HG03103 (cell line): ENCODE measurements at regions not wholly inside any gene's neighbourhood (a gene's known extent, or its start where the extent isn't known, plus 50 kb on each side); places are given as distances from the start of the nearest gene placed in this dataset.

ENCODE experiments used
- ATAC-seq: cut with Tn5 transposase; IDR thresholded peaks from one replicate; pipeline ENCODE4 v1.9.1; 2021; ENCODE audit warnings: low read depth; ENCODE audit not compliant: unreplicated experiment

DNA sequence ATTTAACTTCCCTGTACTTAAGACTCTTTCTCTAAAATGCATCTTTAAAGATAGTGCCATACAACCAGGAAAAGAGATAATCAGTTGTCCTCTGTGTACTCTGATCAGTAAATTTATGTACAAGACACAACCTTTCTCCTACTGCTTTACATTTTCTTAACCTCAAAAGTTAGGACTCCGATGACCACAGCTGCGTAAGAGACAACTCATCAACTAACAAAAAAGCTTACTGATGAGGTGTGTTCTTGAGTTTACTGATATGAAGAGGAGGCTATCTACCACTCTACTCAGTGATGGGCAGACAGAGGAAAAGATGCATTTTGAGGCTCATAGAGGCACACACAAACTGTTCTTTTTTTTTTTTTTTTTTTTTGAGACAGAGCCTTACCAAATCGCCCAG lies 71.4 kb upstream of the HIF1A start:
- no peak for ATAC-seq

DNA sequence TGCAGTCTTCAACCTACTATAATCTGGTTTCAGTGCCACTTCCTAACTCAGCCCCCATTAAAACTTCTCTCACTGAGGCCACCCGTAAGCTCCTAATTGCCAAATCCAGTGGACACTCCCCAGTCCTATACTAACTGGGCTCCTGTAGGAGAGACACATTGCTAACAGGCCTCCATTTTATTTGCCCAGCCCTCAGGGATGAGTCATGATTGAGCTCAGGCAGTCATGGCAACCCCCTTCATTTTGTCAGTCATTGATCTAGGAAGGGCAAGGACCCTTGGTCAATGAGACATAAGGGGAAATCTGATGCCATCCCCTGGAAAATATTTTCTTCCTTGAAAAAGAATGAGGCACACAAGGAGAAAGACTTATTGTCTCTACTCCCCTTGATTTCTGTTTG lies 70.1 kb upstream of the HIF1A start:
- no peak for ATAC-seq

DNA sequence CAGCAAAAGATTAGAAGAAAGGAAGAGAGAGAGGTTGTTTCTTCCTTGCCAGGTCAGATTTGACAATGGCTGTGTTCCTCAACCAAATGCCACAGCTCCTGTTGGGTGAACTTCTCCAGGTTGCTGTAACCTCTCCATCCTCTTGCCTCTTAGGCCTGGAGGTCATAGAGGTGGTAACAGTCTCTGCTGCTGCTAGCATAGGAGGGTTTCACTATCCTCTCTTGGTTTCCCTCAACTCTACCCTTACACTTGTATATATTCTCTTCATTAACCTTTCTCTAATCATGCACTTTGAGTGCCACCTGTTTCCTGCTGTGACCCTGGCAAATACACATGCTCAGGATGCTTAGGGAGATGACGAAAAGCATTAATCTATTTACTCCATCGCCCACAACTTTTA lies 67.7 kb upstream of the HIF1A start:
- no peak for ATAC-seq

DNA sequence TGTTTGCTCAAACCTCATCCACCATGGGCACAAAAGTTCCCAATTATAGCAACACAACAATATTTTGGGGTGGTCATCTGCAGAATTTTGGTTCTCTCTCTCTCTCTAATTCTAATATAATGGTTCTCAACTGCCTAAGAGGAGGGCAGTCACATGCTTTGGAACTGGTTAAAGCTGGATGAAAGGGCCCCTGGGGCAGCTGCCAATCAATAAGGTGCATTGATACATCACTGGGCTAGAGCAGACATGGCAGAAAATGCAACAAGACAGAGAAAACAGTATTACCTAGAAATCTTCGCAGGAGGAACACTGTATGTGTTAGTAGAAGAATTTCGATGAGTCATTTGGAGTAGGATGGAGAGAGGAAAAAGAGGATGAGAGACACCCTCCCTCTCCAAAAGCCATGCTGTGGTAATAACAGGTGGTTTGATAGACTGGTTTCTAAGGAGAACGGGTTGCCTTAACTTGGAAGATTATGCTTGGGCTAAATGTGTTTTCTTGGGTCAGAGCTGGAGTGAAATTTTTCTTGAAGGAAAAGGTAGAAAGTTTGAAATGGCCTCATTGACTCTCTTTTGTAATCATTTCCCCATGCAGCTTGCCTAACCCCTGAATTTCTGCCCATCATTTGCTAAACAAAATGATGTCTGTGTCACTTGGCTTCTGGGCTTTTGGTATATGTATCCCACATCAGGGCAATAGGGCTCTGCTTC lies 67.1 kb upstream of the HIF1A start:
- no peak for ATAC-seq

DNA sequence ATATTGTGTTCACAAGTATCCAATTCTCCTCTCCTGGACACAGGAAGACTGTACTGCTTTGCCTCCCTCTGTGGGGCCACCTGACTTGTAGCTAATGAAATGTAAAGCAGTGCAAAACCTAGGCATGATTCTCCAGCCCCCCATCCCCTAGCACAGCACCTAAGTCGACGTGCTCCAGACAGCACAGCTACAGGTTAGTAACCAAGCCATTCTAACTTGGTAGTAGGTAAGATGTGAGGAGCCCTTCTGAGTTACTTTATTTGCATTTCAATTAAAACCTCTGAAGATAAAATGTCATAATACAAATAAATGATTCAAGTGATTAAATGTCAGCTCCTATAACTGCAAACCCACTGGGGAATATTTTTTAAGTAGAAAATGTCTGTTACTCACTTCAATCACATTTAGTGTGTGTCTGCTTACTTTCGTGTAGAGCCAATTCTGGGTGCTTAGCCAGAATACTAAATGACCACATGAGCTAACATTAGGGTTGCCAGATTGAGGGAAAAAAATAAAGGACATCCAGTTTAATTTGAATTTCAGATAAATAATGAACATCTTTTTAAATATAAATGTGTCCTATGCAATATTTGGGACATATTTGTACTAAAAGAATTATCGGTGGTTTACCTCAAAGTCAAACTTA lies 64.8 kb upstream of the HIF1A start:
- no peak for ATAC-seq

DNA sequence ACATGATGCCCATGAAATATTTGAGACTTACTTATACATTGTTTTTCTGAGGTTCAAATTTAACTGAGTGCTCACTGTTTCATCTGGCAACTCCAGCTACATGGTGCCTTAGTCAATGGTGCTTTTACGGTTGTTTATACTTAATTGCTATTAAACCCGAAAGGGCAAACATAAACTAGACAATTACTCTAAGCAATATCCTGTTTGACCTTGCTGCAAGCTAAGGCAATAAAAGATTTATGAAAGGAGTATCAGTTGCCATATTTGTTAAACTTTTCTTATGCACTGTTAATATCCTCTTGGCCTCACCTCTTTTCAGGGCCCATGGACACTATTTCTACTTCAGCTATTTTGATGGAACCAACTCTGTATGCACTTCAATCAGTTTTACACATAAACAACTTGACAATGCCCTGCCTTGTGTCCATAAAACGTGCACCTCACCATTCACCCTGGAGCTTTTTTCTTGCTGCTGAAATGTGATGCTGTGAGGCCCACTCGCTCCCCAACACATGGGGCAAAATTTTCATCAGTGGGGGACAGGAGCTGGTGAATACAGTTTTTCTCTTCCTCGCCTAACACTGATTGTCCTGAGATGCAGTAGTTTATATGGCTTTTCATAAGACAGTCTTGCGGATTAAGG lies 64.1 kb upstream of the HIF1A start:
- no peak for ATAC-seq

DNA sequence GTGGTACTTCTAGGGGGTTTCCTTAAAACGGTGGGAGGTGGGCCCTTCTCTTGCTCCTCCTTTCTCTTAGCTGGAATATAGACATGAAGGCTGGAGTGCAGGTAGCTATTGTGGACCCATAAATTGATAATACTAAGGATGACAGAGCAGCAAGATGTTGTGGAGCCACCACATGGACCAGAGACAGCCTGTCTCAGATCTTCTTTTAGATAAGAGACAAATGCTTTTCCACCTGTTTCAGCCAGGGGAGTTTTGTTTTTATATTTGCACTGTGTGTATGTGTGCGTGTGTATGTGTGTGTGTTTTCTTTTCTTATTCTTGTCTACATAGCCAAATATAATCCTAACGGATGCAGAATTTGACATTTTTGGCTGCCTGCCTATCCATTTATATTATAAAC lies 62.9 kb upstream of the HIF1A start:
- ATAC-seq, result no peak

DNA sequence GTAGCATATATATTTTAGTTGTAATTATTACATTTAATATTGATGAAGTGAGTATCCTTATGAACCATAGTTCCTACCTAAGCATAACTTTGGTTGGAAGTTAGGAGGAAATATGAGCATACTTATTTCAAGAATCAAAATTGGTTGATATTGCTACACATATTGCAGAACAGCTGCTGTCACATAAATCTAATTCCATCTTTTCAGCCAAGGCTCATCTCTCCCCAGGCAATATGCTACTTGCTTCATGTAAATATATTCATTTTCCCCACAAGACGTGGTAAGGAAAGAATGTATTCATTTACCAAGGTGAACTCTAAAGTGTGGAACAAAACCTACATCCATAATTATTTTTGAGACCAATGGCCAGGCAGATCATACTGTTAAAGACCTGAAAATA lies 62.5 kb upstream of the HIF1A start:
- no peak for ATAC-seq

DNA sequence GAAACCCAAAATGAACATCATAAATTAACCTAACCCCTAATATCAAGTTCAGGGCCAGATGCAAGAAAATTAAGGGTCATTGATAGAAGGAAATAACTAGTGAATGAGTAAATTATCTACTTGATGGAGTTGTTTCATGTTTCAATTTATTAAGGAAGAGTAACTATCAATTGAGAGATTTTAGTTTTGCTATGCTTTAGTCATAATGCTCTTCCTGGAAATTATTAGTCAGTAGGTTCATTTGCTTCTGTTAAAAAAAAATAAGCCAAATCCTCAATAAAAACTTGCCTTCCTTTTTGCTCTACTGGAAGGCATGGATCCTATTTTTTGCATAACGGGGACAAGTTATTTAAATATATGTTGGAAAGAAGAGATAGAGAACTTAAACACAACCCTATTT lies 59.0 kb upstream of the HIF1A start:
- ATAC-seq, result no peak

DNA sequence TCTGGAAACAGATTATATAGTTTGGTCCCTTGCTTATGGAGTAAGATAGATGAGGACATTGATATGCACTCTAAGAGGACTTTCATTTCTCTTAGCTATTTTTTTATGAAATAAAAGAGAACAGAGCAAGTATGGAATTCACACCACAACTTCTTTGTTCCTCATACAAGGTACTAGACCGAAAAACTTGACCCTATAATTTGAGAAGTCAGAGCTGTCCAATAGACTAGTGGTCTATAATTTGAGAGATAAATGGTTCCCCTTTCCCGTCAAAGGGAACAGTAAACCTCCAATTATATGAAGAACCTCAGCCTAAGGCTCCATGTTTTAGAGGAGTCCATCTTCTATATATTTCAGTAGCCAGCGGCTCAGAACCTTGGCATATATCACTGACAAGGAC lies 58.5 kb upstream of the HIF1A start:
- no peak for ATAC-seq

DNA sequence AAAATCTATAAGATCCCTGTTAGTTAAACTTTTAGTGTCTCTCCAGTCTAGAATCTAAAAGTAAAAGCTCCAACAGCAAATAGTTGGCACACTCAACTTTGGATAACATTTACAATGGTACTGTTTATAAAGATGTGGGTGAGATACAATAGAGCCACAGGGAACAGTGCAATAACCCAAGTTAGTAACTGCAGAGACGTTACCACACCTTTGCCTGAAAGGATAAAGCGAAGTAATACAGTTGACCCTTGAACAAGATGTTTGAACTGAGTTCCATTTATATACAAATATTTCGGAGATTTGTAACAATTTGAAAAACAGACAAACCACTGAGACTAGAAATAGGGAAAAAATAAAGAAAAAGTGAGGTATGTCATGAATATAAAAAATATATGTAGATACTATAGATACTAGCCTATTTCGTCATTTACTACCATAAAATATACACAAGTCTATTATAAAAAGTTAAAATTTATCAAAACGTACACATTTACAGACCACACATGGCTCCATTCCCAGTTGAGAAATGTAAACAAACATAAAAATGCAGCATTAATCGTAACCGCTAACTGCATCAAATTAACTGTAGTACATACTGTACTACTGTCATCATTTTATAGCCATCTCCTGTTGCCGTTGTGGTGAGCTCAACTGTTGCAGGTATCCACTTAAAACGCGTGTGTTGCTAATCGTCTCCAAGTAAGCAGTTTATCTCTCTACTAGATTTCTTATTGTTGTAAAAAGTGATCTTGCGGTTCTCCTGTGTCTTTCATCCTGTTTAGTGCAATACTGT lies 56.5 kb upstream of the HIF1A start:
- no peak for ATAC-seq

DNA sequence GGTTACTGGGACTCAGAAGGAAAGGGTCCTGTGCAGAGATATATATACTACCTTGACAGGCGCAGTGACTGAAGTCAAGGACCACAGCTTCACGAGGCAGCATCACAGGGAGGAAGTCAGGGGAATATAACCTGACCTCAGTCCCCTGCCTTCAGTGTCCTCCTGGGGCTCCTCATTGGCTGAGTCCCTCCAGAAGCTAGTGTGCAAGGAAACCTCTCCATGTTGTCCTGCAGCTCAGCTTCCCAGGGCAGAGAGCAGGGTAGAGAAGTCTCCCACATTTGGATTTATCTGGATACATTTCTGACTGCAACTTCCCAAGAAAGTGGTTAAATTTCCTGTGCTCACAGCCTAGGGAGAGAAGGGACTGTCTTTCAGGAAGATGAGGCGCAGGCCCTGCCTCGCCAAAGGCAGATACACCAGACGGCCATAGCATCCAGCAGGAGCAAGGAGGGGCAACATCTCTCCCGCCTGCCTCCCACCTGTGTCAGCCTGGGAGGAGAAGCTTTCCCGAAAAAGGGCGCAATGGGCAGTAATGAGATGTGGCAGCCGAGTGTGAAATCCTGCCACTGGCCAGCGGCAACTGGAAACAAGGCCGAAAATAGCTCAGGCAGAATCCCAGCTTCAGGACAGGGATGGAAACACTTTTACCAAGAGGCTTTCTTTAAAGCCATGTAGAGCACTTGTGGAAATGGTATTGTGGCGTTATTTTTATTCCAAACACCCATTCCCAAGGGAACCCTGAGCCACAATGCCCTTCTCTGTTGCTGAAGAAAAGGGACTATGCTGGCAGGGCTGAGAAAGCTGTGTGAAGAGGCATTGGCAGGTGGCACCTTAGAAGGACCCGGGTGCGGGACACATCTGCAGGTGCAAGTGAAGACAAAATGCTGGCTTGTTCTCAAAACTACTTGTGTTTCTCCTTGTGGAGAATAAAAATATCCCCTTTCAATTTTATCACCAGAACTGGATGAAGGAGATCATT lies 54.9 kb upstream of the HIF1A start:
- ATAC-seq, result no peak

DNA sequence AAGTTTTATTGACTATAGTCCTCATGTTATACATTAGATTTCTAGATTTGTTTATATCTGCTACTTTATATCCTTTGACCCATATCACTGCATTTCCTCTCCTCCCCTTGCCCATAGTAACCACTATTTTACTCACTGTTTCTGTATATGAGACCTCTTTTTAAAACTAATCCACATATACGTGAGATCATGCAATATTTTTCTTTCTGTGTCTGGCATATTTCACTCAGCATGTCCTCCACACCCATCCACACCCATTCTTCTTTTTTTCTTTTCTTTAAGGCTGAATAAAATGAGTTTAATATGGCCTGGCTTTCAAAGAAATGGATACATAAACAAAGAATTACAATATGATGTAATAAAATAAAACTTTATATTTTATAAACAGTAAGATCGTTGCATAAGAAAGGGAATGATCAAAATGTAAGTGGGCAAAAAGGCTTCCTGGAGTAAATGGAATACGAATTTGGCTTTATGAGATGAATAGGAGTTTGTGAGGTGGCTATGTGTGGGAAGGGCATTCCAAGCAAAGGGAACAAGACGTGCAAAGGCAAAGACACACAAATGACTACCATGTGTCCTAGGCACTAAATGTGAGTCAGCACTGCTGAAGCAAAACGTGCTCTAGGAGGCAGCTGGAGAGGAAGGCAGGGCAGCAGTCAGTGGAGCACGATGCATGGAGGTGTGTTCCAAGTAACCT lies 53.2 kb upstream of the HIF1A start:
- no peak for ATAC-seq

DNA sequence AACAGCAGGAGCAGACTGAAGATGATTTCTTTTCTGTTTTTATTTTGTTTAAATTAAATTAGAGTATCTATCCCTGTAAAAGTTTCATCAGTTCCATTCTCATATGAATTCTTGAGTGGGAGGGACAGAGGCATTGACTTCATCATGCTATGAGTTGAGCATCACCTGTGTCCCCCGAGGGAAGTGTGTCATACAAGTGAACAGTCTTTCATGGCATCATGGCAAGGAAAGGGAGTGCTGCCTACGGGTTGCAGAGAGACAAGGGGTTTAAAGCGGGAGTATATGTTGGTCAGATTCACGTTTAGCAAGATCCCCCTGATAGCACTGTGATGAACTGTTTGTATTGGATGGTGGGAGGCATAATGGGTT lies 52.7 kb upstream of the HIF1A start:
- no peak for ATAC-seq

DNA sequence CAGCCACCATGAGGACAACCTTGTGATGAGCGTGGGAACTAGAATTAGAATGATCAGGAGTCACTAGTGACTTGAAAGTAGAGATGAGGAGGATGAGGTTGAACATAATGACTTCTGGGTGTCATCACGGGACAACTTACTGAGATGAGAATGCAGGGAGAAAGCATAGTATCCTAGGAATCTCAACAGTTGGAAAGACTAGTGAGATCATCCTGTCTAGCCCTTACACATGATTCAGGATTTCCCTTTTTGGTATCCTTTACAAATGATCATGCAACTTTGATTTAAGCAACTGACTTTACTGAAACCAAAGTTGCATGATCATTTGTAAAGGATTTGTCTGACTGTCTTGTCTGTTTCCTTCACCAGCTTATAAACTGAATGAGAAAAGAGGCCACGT lies 51.8 kb upstream of the HIF1A start:
- ATAC-seq, result no peak

DNA sequence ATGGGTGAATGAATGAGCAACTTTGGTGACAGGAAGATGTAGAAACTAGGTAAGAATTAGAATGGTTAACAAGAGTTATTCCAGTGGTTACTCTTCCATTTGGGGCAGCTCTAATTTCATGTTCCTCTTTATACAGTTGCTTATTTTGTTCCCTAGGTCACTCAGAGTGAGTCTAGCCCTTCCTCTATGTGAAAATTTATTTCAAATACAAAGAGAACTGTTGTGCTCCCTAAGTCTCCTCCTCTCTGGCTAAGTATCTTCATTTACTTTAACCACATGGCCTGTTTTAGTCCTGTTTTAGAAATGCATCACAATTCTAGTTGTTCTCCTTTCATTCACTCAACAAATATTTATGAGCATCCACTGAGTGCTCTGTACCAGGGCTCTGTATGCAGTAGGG lies 51.1 kb upstream of the HIF1A start:
- ATAC-seq, result peak; percentile 15

DNA sequence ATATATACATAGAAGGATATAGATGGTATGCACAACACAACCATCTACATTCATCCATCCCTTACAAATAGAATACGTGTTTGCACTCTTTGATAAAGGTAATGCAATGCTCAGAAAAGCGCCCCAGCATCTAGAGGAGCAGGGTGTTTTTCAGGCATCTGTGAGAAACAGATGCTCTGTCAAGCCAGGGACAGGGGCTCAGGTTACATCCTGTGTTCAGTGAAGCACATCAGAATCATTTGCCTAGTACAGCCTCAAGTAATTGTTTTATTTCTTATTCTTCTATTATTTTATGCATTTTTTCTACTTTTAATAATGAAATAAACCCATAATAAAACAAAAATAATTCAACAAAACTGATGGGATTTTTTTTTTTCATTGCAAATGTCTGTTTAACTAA lies 50.5 kb upstream of the HIF1A start:
- ATAC-seq, result peak; percentile 81

DNA sequence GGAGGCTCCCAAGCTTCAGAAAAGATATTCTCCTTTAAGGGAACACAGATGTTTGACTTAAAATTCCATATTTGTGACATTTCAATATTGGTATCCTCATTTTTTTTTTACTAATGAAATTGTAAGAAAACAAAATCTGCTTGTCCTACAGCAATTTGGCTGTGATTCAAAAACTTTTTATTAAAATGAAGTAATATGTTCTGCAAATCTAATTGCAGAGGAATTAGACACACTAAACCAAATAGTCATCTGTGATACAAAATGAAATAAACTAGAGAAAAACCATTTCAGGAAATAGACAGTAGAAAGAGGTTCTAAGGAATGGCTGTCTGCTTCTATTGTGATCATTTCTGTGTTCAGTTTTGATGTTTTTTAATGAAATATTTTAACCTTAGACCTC lies 50.1 kb upstream of the HIF1A start:
- no peak for ATAC-seq
